ENCODE measurements at regions not wholly inside any gene's neighbourhood (a gene's known extent, or its start where the extent isn't known, plus 50 kb on each side); places are given as distances from the start of the nearest gene placed in this dataset.

- H2AFZ ChIP-seq: no peak overlapping the region
- H3K79me2 ChIP-seq (ENCODE audit: low read depth): no peaks in the 10 kb centered on the region
- H3K4me3 ChIP-seq: no peak overlapping the region
- no peaks in the 10 kb centered on the region for H3K9me2 ChIP-seq (ENCODE audit: insufficient read depth)
- ChIA-PET CTCF (no interaction called here), POLR2A (ENCODE audit: unreplicated experiment) (no interaction called here)
- intact Hi-C loops (cut with micrococcal nuclease; ENCODE audit: unreplicated experiment): no loop called here
- H3K4me2 ChIP-seq: no peak overlapping the region
- H4K20me1 ChIP-seq (ENCODE audit: insufficient read depth): no peaks in the 10 kb centered on the region
- no peaks in the 10 kb centered on the region for H3K4me1 ChIP-seq (replicated peaks; ENCODE audit: insufficient read depth)
- no peaks in the 10 kb centered on the region for H3K36me3 ChIP-seq (ENCODE audit: low read depth)
- no peaks in the 10 kb centered on the region for H3K27me3 ChIP-seq (ENCODE audit: insufficient read depth, low read depth)
- no peak overlapping the region for H3K27ac ChIP-seq
- TF ChIP-seq CTCF (conservative IDR thresholded peaks at IDR 0.05) (no peak), EZH2 (IDR thresholded peaks at IDR 0.05; ENCODE audit: low read depth) (no peak)
- H3K9me3 ChIP-seq (ENCODE audit: insufficient read depth, low read depth): no peaks in the 10 kb centered on the region
- H3F3A ChIP-seq (ENCODE audit: insufficient read depth, low read depth): no peaks in the 10 kb centered on the region
- DNase-seq: no peak
- no TSS peak for BruUV-seq (replicated peaks)
Measured at GRCh38 chr20:11092151-11092550, 418.4 kb upstream of the JAG1 start.

- TF ChIP-seq CTCF (conservative IDR thresholded peaks at IDR 0.05) (no peak), EZH2 (IDR thresholded peaks at IDR 0.05; ENCODE audit: low read depth) (no peak)
- no TSS peak for BruUV-seq (replicated peaks)
- Histone ChIP-seq H3F3A (ENCODE audit: insufficient read depth, low read depth) (no peaks in the 10 kb centered on the region), H3K4me2 (no peak overlapping the region), H3K9me3 (ENCODE audit: insufficient read depth, low read depth) (no peaks in the 10 kb centered on the region), H3K36me3 (ENCODE audit: low read depth) (no peaks in the 10 kb centered on the region), H3K27me3 (ENCODE audit: insufficient read depth, low read depth) (no peaks in the 10 kb centered on the region), H3K9me2 (ENCODE audit: insufficient read depth) (no peaks in the 10 kb centered on the region), H3K27ac (no peak overlapping the region), H3K4me3 (no peak overlapping the region), H2AFZ (no peak overlapping the region), H3K4me1 (replicated peaks; ENCODE audit: insufficient read depth) (no peaks in the 10 kb centered on the region), H4K20me1 (ENCODE audit: insufficient read depth) (no peaks in the 10 kb centered on the region), H3K79me2 (ENCODE audit: low read depth) (no peaks in the 10 kb centered on the region)
- intact Hi-C loops (cut with micrococcal nuclease; ENCODE audit: unreplicated experiment): no loop called here
- no peak for DNase-seq
- CTCF ChIA-PET: no interaction called here
- POLR2A ChIA-PET (ENCODE audit: unreplicated experiment): no interaction called here
Measured at GRCh38 chr20:11094196-11094595, 420.4 kb upstream of the JAG1 start.

- Histone ChIP-seq H3K9me3 (ENCODE audit: insufficient read depth, low read depth) (no peaks in the 10 kb centered on the region), H3K79me2 (ENCODE audit: low read depth) (no peaks in the 10 kb centered on the region), H3K4me2 (no peak overlapping the region), H3F3A (ENCODE audit: insufficient read depth, low read depth) (no peaks in the 10 kb centered on the region), H3K9me2 (ENCODE audit: insufficient read depth) (no peaks in the 10 kb centered on the region), H3K27ac (no peak overlapping the region), H3K4me3 (no peak overlapping the region), H3K4me1 (replicated peaks; ENCODE audit: insufficient read depth) (no peaks in the 10 kb centered on the region), H2AFZ (no peak overlapping the region), H4K20me1 (ENCODE audit: insufficient read depth) (no peaks in the 10 kb centered on the region), H3K27me3 (ENCODE audit: insufficient read depth, low read depth) (no peaks in the 10 kb centered on the region), H3K36me3 (ENCODE audit: low read depth) (no peaks in the 10 kb centered on the region)
- intact Hi-C loops (cut with micrococcal nuclease; ENCODE audit: unreplicated experiment): loop anchor here (5.0 kb wide), 1 partner anchor 422 kb away; the partner anchor contains the start of gene JAG1
- CTCF ChIA-PET: no interaction called here
- POLR2A ChIA-PET (ENCODE audit: unreplicated experiment): no interaction called here
- DNase-seq: no peak
- TF ChIP-seq CTCF (conservative IDR thresholded peaks at IDR 0.05): no peak
- no peak for TF ChIP-seq EZH2 (IDR thresholded peaks at IDR 0.05; ENCODE audit: low read depth)
- no TSS peak for BruUV-seq (replicated peaks)
Measured at GRCh38 chr20:11094711-11095110, 420.9 kb upstream of the JAG1 start.
